ENCODE measurements at regions not wholly inside any gene's neighbourhood (a gene's known extent, or its start where the extent isn't known, plus 50 kb on each side); places are given as distances from the start of the nearest gene placed in this dataset.
"Not testable (repeated sequence)": the region's sequence is repeated elsewhere in the genome, so short reads cannot be mapped to it uniquely, and the experiment has no call there.

DNA sequence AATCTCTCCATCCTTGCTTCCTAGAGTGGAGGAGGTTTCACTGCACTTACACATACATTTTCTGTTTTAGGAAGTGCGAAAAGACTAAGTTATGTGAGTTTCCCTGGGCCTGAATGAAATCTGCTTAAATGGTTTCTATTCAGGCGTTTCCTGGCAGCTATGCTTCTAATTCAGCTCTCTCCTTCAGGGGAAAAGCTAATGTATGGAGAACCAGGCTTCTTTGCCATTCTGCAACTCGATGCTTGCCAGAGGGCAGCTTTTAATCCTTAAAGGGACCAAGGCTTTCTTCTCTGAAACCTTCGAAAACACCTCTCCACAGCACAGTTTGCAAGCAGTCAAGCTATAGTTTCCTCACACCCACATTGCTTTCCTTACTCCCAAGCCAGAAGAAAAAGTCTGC is 89.5 kb upstream of the ARX start:
- no peak overlapping the region for H3K4me3 ChIP-seq
- H3K36me3 ChIP-seq, result no peaks in the 10 kb centered on the region
- no peak overlapping the region for H3K27ac ChIP-seq
- H3K27me3 ChIP-seq, result no peaks in the 10 kb centered on the region
- no peak for TF ChIP-seq POLR2A (IDR thresholded peaks at IDR 0.05)
- TF ChIP-seq, protein P1, sequence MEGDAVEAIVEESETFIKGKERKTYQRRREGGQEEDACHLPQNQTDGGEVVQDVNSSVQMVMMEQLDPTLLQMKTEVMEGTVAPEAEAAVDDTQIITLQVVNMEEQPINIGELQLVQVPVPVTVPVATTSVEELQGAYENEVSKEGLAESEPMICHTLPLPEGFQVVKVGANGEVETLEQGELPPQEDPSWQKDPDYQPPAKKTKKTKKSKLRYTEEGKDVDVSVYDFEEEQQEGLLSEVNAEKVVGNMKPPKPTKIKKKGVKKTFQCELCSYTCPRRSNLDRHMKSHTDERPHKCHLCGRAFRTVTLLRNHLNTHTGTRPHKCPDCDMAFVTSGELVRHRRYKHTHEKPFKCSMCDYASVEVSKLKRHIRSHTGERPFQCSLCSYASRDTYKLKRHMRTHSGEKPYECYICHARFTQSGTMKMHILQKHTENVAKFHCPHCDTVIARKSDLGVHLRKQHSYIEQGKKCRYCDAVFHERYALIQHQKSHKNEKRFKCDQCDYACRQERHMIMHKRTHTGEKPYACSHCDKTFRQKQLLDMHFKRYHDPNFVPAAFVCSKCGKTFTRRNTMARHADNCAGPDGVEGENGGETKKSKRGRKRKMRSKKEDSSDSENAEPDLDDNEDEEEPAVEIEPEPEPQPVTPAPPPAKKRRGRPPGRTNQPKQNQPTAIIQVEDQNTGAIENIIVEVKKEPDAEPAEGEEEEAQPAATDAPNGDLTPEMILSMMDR (IDR thresholded peaks at IDR 0.05), result no peak
- no peak for TF ChIP-seq EP300 (IDR thresholded peaks at IDR 0.05)
- TF ChIP-seq POLR2AphosphoS5 (IDR thresholded peaks at IDR 0.05), result no peak
- WGBS, 2 donors, result 57 to 65% methylated on average over 4 of the region's 4 CpGs
- H3K4me1 ChIP-seq, result no peaks in the 10 kb centered on the region
- no peak for DNase-seq
- intact Hi-C loops (cut with DNase I), result no loop called here
- no peaks in the 10 kb centered on the region for H3K9me3 ChIP-seq

DNA sequence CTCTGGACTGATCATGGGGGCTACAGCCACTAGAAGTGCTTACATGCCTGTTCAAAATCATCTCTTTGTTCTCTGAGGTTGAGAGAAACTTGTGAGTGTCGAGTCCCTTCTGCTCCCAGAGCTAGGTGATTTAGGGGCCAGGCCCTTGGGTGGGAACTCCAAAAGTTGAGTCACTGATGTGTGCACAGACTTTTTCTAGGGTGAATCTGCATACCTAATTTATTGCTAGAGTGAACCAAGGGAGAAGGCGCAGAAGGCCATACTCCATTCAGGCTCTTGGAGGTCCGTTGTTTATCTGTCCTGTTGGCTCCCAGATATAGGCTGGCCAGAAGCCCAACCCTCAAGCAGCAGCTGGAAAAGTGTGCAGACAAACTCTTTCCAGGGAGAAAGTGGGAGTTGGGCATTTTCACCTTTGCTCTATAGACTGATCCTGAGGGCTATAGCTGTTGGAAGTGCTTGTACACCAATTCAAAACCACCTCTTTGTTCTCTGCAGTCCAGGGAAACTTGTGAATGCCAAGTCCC is 80.8 kb upstream of the ARX start:
- Histone ChIP-seq H3K27ac (no peak overlapping the region), H3K9me3 (no peaks in the 10 kb centered on the region), H3K4me1 (no peaks in the 10 kb centered on the region), H3K4me3 (no peak overlapping the region), H3K36me3 (no peaks in the 10 kb centered on the region), H3K27me3 (no peaks in the 10 kb centered on the region)
- intact Hi-C loops (cut with DNase I), result no loop called here
- WGBS, 2 donors, result 57 to 68% methylated on average over 3 of the region's 3 CpGs
- DNase-seq, result no peak
- TF ChIP-seq POLR2AphosphoS5 (IDR thresholded peaks at IDR 0.05) (no peak), EP300 (IDR thresholded peaks at IDR 0.05) (no peak), POLR2A (IDR thresholded peaks at IDR 0.05) (no peak)
- TF ChIP-seq, protein P1 (IDR thresholded peaks at IDR 0.05), result no peak

DNA sequence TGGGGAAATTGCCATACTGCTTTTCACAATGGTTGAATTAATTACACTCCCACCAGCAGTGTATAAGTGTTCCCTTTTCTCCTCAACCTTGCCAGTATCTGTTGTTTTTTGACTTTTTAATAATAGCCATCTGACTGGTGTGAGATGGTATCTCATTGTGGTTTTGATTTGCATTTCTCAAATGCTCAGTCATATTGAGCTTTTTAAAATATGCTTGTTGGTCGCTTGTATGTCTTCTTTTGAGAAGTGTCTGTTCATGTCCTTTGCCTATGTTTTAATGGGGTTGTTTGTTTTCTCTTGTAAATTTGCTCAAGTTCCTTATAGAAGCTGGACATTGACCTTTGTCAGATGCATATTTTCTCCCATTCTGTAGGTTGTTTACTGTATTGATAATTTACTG is 75.4 kb upstream of the ARX start:
- DNase-seq; intact Hi-C loops (cut with DNase I); H3K27ac ChIP-seq; H3K4me1 ChIP-seq; H3K4me3 ChIP-seq; H3K9me3 ChIP-seq; H3K36me3 ChIP-seq; H3K27me3 ChIP-seq: not testable (repeated sequence)
- 28 to 51% methylated on average over 1 of the region's 1 CpG for WGBS, 2 donors

DNA sequence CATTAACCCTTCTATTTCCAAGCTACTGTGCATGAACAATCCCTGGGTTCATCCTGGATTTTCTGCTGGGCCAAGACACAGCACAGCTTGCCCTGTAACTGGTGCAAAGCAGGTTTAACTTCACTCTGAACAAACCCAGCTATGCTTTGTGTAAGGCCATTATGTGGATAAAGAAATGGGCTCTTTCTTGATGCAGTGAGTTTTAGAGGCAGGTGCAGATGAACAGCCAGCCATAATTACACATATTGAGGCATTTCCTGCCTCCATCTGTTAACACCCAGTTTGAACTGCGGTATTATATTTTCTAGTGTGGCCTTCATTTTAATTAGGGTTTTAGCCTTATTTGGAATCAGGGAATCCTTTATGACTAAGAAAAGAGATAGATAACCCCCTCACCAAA is 68.7 kb upstream of the ARX start:
- H3K4me3 ChIP-seq, result no peak overlapping the region
- intact Hi-C loops (cut with DNase I), result no loop called here
- no peaks in the 10 kb centered on the region for H3K9me3 ChIP-seq
- no peak overlapping the region for H3K27ac ChIP-seq
- H3K36me3 ChIP-seq, result no peaks in the 10 kb centered on the region
- TF ChIP-seq EP300 (IDR thresholded peaks at IDR 0.05) (no peak), POLR2AphosphoS5 (IDR thresholded peaks at IDR 0.05) (no peak), POLR2A (IDR thresholded peaks at IDR 0.05) (no peak)
- TF ChIP-seq, protein P1 (IDR thresholded peaks at IDR 0.05), result no peak
- no peaks in the 10 kb centered on the region for H3K4me1 ChIP-seq
- no peak for DNase-seq
- 85 to 86% methylated on average over 1 of the region's 1 CpG for WGBS, 2 donors
- no peaks in the 10 kb centered on the region for H3K27me3 ChIP-seq

DNA sequence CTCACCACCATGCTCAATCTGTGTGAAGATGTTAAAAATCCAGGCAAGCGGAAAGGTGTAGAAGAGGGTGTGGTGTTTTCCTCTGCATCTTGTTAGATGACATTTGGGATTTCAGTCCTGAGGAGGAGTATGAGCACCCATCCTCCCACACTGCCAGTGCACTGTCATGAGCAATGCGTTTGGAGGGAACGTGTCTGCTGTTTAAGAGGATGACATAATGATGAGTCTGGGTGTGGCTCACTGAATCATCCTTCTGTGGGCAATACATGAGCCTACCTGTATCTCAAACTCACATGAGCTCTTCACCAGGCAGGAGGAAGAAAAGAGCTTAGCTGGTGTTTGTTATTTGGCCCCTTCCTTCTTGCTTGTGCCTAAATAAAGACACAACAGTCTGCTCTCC is 67.9 kb upstream of the ARX start:
- intact Hi-C loops (cut with DNase I), result no loop called here
- H3K27ac ChIP-seq, result no peak overlapping the region
- WGBS, 2 donors, result 57 to 72% methylated on average over 3 of the region's 3 CpGs
- no peak for DNase-seq
- no peaks in the 10 kb centered on the region for H3K27me3 ChIP-seq
- no peaks in the 10 kb centered on the region for H3K9me3 ChIP-seq
- no peaks in the 10 kb centered on the region for H3K4me1 ChIP-seq
- no peaks in the 10 kb centered on the region for H3K36me3 ChIP-seq
- H3K4me3 ChIP-seq, result no peak overlapping the region
- TF ChIP-seq, protein P1 (IDR thresholded peaks at IDR 0.05), result no peak
